HG03025 (cell line): ENCODE measurements at regions not wholly inside any gene's neighbourhood (a gene's known extent, or its start where the extent isn't known, plus 50 kb on each side); places are given as distances from the start of the nearest gene placed in this dataset.

Experiments used
- ATAC-seq: cut with Tn5 transposase; IDR thresholded peaks from one replicate; pipeline ENCODE4 v1.9.1; 2021; ENCODE audit warnings: mild to moderate bottlenecking, moderate library complexity; ENCODE audit not compliant: unreplicated experiment, low FRiP score

DNA sequence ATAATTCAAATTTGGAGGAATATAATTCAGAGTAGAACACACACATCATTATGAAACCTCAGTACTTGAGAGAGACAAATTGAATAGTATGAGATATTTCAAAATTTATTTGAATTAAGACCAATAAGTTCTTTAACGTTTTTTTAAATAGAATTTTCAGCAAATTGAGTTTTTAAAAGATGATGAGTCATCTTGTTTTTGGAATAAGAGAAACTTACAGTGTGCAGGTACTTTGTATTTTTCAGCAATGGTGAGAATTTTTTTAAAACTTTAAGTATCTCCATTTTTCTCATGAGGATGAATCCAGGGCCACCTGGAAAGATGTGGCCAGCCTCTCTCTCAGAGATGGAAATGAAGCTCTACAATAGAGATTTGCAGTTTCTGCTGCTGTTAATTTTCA is 1015.0 kb upstream of the TENM4 start:
- ATAC-seq = no peak

DNA sequence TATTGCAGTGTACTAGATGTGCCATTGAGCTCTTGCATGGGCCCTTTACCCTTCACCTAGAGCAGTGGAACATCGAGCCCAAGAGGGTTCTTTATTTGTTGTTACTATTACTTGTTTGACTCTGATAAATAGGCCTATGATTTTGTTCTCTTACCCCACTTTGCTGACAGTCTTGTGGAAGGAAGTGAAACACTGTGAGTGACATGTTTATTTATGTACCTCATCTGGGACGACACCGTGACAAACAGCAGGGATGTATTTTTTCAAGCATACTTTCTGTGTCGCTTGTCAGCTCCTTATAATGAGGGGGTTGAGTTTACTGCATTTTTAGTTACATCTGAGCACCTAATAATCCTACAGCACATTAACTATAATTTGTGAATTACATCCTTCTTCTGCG is 1010.3 kb upstream of the TENM4 start:
- ATAC-seq = no peak

DNA sequence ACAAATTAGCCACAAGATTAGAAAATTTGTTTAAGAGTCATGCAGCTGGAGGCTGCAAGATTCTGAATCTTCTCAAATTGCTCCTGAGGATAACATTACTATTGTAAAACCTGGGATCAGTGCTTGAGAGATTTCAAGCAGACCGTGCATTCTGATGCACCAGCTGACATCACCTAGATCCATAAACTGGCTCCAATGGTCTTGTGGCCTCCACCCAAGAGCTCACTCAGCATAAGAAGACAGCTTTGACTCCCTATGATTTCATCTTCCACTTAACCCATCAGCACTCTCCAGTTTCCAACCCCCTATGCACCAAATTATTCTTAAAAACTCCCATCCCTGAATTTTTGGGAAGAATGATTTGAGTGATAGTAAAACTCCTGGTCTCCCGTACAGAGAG is 1007.9 kb upstream of the TENM4 start:
- no peak for ATAC-seq

GRCh38 chr11:80443177-80443576 is 1002.3 kb upstream of the TENM4 start:
- no peak for ATAC-seq

DNA sequence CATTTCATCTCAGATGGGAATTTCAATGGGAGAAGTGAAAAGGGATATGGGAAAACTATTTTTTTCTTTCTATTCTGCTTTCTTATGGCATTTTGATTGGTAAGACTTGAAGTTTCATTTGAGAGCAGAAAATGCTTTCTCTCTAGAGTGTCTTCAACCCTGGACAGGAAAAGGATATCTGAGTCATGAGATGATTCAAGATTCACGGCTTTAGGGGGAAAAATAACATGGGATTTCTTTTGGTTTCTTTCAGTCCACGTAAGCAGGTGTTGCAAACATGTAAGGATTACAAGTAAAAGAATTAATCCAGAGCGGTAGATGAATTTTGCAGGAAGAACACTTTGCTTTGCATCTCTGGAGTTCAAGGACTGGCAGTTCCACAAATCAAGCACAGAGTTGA is 1001.0 kb upstream of the TENM4 start:
- no peak for ATAC-seq

DNA sequence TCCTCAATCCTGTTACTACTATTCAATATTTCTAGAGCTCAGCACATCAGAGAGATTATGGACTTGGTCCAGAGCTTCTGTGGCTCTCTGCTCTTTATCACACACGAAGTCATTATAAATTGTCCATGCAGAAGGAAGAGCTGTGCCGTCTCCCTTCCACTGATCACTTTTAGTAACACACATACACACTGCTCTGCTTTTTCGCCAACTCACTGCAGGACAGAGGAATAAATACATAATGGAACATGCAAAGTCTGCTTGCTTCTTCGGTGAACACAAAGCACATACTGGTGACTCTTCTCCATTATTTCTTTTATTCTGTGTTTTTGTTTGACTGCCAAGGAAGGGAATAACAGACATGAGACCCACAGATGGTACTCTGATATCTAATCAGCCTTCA is 1000.0 kb upstream of the TENM4 start:
- ATAC-seq = no peak

- no peak for ATAC-seq
Measured at GRCh38 chr11:80436547-80436946, 995.7 kb upstream of the TENM4 start.

DNA sequence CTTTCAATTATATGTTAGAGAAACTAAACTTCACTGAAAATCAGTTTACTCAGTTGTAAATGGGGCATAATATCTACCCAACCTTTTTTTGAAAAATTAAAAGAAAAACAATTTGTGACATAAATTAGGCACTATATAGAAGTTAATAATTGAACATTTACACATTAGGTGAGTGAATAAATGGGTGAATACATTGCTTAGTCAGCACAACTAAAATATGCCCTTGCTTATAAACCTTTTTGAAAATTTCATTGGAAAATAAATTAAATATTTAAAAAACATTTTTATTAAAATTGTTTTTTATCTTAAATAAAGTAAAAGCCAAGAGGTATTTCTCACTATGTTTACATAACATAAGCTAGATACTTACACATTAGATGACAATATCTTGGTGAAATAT is 994.5 kb upstream of the TENM4 start:
- no peak for ATAC-seq

DNA sequence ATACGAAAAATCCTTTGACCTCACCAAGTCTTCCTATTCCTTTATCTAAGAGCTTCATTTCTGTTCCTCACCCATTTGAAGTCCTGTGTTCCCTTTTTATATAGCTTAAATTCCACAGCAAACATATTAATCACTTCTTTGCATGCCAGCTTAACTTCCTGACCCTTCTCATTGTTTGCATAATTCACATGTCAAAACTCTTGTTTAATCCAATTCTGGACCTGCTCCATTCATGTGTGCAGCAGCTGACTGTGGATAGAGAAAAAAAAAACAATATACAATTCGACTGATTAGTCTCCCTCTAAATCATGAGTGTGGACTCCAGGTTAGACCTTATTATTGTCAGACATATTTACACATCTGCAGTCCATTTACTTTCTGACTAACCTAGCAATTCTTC is 991.2 kb upstream of the TENM4 start:
- no peak for ATAC-seq

GRCh38 chr11:80424012-80424695 is 983.3 kb upstream of the TENM4 start:
- no peak for ATAC-seq

DNA sequence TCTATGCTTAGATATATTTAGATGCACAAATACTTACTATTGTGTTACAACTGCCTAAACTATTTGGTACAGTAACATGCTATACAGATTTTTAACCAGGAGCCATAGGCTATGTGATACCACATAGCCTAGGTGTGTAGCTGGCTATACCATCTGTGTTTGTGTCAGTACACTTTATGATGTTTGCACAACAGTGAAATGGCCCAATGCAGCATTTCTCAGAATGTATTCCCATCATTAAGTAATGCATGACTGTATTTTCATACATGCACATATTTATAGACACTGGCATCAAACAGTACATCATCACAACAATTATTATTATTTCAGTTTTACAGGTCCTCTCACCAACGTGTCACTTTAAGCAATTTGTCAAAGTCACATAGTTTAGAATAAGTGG is 979.5 kb upstream of the TENM4 start:
- no peak for ATAC-seq

- no peak for ATAC-seq
Measured at GRCh38 chr11:80417681-80418080, 976.9 kb upstream of the TENM4 start.

- ATAC-seq = no peak
Measured at GRCh38 chr11:80415580-80415979, 974.8 kb upstream of the TENM4 start.

DNA sequence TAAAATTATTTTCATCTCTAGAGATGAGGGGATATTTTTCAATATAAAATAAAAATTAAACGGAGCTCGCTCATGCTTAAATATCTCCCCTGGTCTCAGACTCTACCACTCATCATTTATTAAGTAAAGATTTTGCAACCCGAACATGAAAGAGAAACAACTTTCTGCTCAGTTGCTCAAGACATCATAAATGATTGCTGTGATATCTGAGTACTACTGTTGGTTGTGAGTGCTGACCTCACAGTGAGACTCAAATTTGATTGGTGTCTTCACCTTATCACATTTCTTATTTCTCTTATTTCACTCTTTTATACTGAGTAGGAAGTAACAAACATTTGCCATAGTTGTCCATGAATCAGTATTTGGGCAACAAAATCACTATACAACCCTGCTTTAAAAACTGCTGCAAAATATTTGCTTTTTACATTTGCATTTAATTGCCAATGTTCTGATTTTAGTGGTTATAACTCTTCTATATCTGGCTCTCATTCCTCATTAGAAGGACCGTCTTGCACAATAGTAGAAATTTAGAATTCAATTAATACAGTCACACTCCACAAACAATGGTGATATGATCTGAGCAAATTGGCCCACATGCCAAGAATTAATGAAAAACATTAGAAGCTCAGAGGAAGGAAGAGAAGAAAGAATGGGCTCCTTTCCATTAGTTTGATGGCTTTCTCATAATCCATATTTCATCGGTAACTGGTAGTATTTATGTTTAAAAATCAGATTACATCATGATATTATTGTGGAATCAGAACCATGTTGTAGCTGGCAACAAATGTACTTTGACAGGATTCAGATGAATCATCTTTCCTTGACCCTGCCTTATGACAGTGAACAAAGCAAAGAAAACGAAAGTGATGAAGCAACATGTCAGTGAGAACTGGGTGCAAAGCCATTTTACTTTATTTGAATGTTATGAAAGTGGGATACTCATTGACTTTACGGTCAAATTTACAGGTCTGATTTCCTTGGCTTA is 973.6 kb upstream of the TENM4 start:
- no peak for ATAC-seq

GRCh38 chr11:80412604-80413003 is 971.8 kb upstream of the TENM4 start:
- no peak for ATAC-seq

DNA sequence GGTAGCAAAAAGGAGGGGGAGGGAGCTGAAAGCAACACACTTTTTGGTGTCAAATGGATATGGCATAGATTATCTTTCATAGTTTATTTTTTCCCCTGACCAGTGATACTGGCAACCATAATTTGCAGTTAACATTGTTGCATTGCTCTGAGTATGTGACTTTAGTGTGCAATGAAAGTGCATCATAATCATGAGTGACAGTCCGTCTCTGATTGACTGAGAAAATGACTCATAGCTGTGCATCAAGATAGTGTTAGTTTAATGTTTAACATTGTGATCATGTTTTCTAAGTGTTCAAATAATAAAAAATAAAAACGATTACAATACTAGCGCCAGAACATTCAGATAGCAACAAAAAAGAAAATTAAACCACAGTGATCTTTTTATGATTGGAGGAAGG is 952.4 kb upstream of the TENM4 start:
- no peak for ATAC-seq

DNA sequence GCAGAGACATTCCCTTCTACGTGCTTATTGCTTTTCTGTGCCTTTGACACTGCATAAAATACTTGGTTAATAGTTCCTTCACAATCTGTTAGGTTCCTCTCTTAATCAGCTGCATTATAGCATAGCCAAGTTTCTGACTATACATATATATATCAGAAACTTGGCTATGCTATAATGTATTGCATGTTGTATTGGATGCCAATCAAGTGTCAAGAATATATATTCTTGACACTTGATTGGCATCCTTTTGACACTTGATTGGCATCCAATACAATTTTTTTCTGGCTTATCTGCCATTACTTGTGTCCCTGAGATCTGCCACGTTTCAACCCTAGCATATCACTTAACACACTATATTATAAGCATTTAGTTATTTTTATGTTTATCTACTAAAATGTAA is 949.7 kb upstream of the TENM4 start:
- no peak for ATAC-seq

- ATAC-seq = no peak
Measured at GRCh38 chr11:80388536-80388935, 947.7 kb upstream of the TENM4 start.

- ATAC-seq = no peak
Measured at GRCh38 chr11:80388130-80388529, 947.3 kb upstream of the TENM4 start.

DNA sequence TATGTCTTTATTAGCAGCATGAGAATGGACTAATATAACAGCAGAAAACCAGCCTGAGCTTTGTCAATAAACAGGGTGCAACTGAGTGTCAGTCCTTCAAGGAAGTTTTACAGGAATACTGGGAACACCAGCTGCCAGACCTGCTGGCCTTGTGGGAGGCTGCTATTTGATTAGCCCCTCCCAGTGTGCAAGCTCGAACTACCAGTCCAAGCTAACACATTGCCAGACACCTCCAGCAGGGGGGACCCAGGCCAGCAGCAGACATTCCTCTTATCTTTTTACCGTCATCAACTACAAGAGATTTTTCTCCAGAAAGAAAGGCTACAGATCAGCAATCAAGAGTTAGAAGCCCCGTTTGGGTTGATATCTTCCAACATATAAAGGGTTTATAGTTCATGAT is 942.8 kb upstream of the TENM4 start:
- ATAC-seq = no peak

GRCh38 chr11:80379620-80380278 is 938.9 kb upstream of the TENM4 start:
- ATAC-seq = no peak
